Iris pigment epithelial cell (primary cell): ENCODE measurements at regions not wholly inside any gene's neighbourhood (a gene's known extent, or its start where the extent isn't known, plus 50 kb on each side); places are given as distances from the start of the nearest gene placed in this dataset.
"Not testable (repeated sequence)": the region's sequence is repeated elsewhere in the genome, so short reads cannot be mapped to it uniquely, and the experiment has no call there.

Source experiments
- DNase-seq: peaks from one replicate; pipeline ENCODE4 v3.0.0-alpha.2; 2011; ENCODE audit warnings: low read depth

- no peak for DNase-seq
Observed at GRCh38 chrX:41984628-41985027, 61.3 kb upstream of the CASK start.

GRCh38 chrX:41982953-41983352 lies 59.6 kb upstream of the CASK start:
- no peak for DNase-seq

- DNase-seq = no peak
Observed at GRCh38 chrX:41981481-41982013, 58.2 kb upstream of the CASK start.

- not testable (repeated sequence) for DNase-seq
Observed at GRCh38 chrX:41974677-41975076, 51.3 kb upstream of the CASK start.

GRCh38 chrX:41973208-41973607 lies 49.9 kb upstream of the CASK start:
- no peak for DNase-seq
